ENCODE measurements at regions not wholly inside any gene's neighbourhood (a gene's known extent, or its start where the extent isn't known, plus 50 kb on each side); places are given as distances from the start of the nearest gene placed in this dataset.

- Histone ChIP-seq H3K36me3 (ENCODE audit: insufficient read depth, insufficient read length, low read length) (no peaks in the 10 kb centered on the region), H3K9ac (ENCODE audit: insufficient read length, low read depth) (no peak overlapping the region), H3K4me3 (ENCODE audit: insufficient read length, low read depth) (no peak overlapping the region), H3K4me1 (ENCODE audit: insufficient read depth, insufficient read length) (no peaks in the 10 kb centered on the region), H3K9me3 (ENCODE audit: insufficient read depth, low read length) (no peaks in the 10 kb centered on the region), H3K27me3 (ENCODE audit: insufficient read depth, insufficient read length) (no peaks in the 10 kb centered on the region)
- TF ChIP-seq SUZ12 (IDR thresholded peaks at IDR 0.05; ENCODE audit: extremely low read depth, insufficient read depth, insufficient read length) (no peak), ZNF274 (IDR thresholded peaks at IDR 0.05; ENCODE audit: low read depth, low read length) (no peak), YY1 (IDR thresholded peaks at IDR 0.05; ENCODE audit: insufficient read depth, insufficient read length) (no peak)
- DNase-seq (ENCODE audit: low read depth, low spot score): no peak
Observed at GRCh38 chr15:96807361-96807760, 476.9 kb downstream of the NR2F2 start.

- no peak for DNase-seq (ENCODE audit: low read depth, low spot score)
- Histone ChIP-seq H3K4me1 (ENCODE audit: insufficient read depth, insufficient read length) (no peaks in the 10 kb centered on the region), H3K36me3 (ENCODE audit: insufficient read depth, insufficient read length, low read length) (no peaks in the 10 kb centered on the region), H3K27me3 (ENCODE audit: insufficient read depth, insufficient read length) (no peaks in the 10 kb centered on the region), H3K9me3 (ENCODE audit: insufficient read depth, low read length) (no peaks in the 10 kb centered on the region), H3K9ac (ENCODE audit: insufficient read length, low read depth) (no peak overlapping the region), H3K4me3 (ENCODE audit: insufficient read length, low read depth) (no peak overlapping the region)
- TF ChIP-seq ZNF274 (IDR thresholded peaks at IDR 0.05; ENCODE audit: low read depth, low read length): no peak
- TF ChIP-seq SUZ12 (IDR thresholded peaks at IDR 0.05; ENCODE audit: extremely low read depth, insufficient read depth, insufficient read length): no peak
Observed at GRCh38 chr15:96817900-96818299, 487.4 kb downstream of the NR2F2 start.

DNA sequence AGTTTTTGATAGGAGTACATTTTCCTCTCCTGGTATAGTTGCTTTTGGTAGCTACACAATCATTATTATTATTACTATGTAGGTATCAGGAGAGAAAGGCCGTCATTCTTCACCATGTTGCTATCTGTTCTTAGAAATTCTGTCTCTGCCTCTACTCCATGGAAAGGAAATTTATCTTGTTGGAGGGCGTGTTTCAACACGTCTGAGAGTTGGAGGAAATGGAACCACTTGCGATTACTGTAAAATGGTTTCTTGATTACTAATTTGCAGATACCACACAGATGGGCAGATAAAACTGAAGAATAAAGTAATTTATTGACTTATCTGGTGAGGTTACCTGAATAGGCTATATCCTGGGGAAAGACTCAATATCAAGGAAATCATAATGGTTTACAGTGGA, 488.4 kb downstream of the NR2F2 start:
- Histone ChIP-seq H3K27me3 (ENCODE audit: insufficient read depth, insufficient read length) (no peaks in the 10 kb centered on the region), H3K4me1 (ENCODE audit: insufficient read depth, insufficient read length) (no peaks in the 10 kb centered on the region), H3K4me3 (ENCODE audit: insufficient read length, low read depth) (no peak overlapping the region), H3K9me3 (ENCODE audit: insufficient read depth, low read length) (no peaks in the 10 kb centered on the region), H3K36me3 (ENCODE audit: insufficient read depth, insufficient read length, low read length) (no peaks in the 10 kb centered on the region), H3K9ac (ENCODE audit: insufficient read length, low read depth) (no peak overlapping the region)
- TF ChIP-seq YY1 (IDR thresholded peaks at IDR 0.05; ENCODE audit: insufficient read depth, insufficient read length): no peak
- no peak for TF ChIP-seq SUZ12 (IDR thresholded peaks at IDR 0.05; ENCODE audit: extremely low read depth, insufficient read depth, insufficient read length)
- TF ChIP-seq ZNF274 (IDR thresholded peaks at IDR 0.05; ENCODE audit: low read depth, low read length): no peak
- no peak for DNase-seq (ENCODE audit: low read depth, low spot score)

DNA sequence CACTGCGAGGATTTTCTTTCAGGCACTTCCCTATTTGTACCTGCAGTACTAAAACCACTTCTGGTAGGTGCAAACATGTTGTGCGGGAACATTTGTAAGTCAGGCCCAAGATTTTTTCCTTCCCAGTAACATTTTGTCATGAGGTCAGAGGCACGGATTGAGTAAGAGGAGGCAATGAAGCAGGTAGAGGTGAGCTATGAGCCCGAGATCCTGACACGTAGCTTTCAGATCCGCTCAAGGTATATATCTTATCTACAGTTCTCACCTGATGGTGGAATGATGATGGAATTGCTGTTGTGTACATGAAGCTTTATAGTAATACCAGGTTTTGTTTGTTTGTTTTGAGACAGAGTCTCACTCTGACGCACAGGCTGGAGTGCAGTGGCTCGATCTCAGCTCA, 497.5 kb downstream of the NR2F2 start:
- Histone ChIP-seq H3K4me1 (ENCODE audit: insufficient read depth, insufficient read length) (no peaks in the 10 kb centered on the region), H3K9me3 (ENCODE audit: insufficient read depth, low read length) (no peaks in the 10 kb centered on the region), H3K36me3 (ENCODE audit: insufficient read depth, insufficient read length, low read length) (no peaks in the 10 kb centered on the region), H3K9ac (ENCODE audit: insufficient read length, low read depth) (no peak overlapping the region), H3K27me3 (ENCODE audit: insufficient read depth, insufficient read length) (no peaks in the 10 kb centered on the region), H3K4me3 (ENCODE audit: insufficient read length, low read depth) (no peak overlapping the region)
- TF ChIP-seq SUZ12 (IDR thresholded peaks at IDR 0.05; ENCODE audit: extremely low read depth, insufficient read depth, insufficient read length): no peak
- no peak for TF ChIP-seq ZNF274 (IDR thresholded peaks at IDR 0.05; ENCODE audit: low read depth, low read length)
- no peak for TF ChIP-seq YY1 (IDR thresholded peaks at IDR 0.05; ENCODE audit: insufficient read depth, insufficient read length)
- no peak for DNase-seq (ENCODE audit: low read depth, low spot score)

DNA sequence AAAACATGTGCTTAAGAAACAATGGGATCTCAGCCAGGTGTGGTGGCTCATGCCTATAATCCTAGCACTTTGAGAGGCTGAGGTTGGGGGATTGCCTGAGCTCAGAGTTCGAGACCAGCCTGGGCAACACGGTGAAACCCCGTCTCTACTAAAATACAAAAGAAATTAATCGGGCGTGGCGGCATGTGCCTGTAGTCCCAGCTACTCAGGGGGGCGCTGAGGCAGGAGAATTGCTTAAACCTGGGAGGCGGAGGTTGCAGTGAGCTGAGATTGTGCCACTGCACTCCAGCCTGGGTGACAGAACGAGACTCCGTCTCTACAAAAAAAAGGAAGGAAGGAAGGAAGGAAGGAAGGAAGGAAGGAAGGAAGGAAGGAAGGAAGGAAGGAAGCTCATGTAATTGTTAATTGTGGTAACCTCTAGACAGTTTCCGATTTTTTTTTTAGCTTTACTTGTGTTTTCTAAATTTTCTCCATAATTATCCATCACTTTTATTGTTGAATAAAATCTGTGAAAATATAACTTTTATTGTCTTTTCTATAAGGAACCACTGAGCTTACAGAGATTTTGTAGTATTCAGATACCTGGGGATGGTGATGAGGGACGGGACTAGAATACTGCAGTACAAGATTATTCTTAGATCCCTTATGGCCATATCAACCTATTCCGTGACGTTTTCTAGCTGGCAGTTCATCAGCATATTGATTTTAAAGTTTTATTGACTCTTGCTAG, 506.9 kb downstream of the NR2F2 start:
- no peak overlapping the region for H3K4me3 ChIP-seq (ENCODE audit: insufficient read length, low read depth)
- H3K9me3 ChIP-seq (ENCODE audit: insufficient read depth, low read length): peaks cover 13% of the 10 kb centered on the region
- TF ChIP-seq ZNF274 (IDR thresholded peaks at IDR 0.05; ENCODE audit: low read depth, low read length) (no peak), SUZ12 (IDR thresholded peaks at IDR 0.05; ENCODE audit: extremely low read depth, insufficient read depth, insufficient read length) (no peak), YY1 (IDR thresholded peaks at IDR 0.05; ENCODE audit: insufficient read depth, insufficient read length) (no peak)
- no peak overlapping the region for H3K9ac ChIP-seq (ENCODE audit: insufficient read length, low read depth)
- DNase-seq (ENCODE audit: low read depth, low spot score): no peak
- H3K4me1 ChIP-seq (ENCODE audit: insufficient read depth, insufficient read length): no peaks in the 10 kb centered on the region
- no peaks in the 10 kb centered on the region for H3K36me3 ChIP-seq (ENCODE audit: insufficient read depth, insufficient read length, low read length)
- no peaks in the 10 kb centered on the region for H3K27me3 ChIP-seq (ENCODE audit: insufficient read depth, insufficient read length)

GRCh38 chr15:96838081-96838480, 507.6 kb downstream of the NR2F2 start:
- H3K36me3 ChIP-seq (ENCODE audit: insufficient read depth, insufficient read length, low read length): no peaks in the 10 kb centered on the region
- DNase-seq (ENCODE audit: low read depth, low spot score): no peak
- no peak for TF ChIP-seq SUZ12 (IDR thresholded peaks at IDR 0.05; ENCODE audit: extremely low read depth, insufficient read depth, insufficient read length)
- no peak for TF ChIP-seq YY1 (IDR thresholded peaks at IDR 0.05; ENCODE audit: insufficient read depth, insufficient read length)
- no peak for TF ChIP-seq ZNF274 (IDR thresholded peaks at IDR 0.05; ENCODE audit: low read depth, low read length)
- H3K27me3 ChIP-seq (ENCODE audit: insufficient read depth, insufficient read length): no peaks in the 10 kb centered on the region
- no peak overlapping the region for H3K4me3 ChIP-seq (ENCODE audit: insufficient read length, low read depth)
- no peak overlapping the region for H3K9ac ChIP-seq (ENCODE audit: insufficient read length, low read depth)
- peaks cover 13% of the 10 kb centered on the region for H3K9me3 ChIP-seq (ENCODE audit: insufficient read depth, low read length)
- no peaks in the 10 kb centered on the region for H3K4me1 ChIP-seq (ENCODE audit: insufficient read depth, insufficient read length)

- Histone ChIP-seq H3K9ac (ENCODE audit: insufficient read length, low read depth) (no peak overlapping the region), H3K9me3 (ENCODE audit: insufficient read depth, low read length) (no peaks in the 10 kb centered on the region), H3K36me3 (ENCODE audit: insufficient read depth, insufficient read length, low read length) (no peaks in the 10 kb centered on the region), H3K4me3 (ENCODE audit: insufficient read length, low read depth) (no peak overlapping the region), H3K4me1 (ENCODE audit: insufficient read depth, insufficient read length) (no peaks in the 10 kb centered on the region), H3K27me3 (ENCODE audit: insufficient read depth, insufficient read length) (no peaks in the 10 kb centered on the region)
- TF ChIP-seq ZNF274 (IDR thresholded peaks at IDR 0.05; ENCODE audit: low read depth, low read length) (no peak), YY1 (IDR thresholded peaks at IDR 0.05; ENCODE audit: insufficient read depth, insufficient read length) (no peak), SUZ12 (IDR thresholded peaks at IDR 0.05; ENCODE audit: extremely low read depth, insufficient read depth, insufficient read length) (no peak)
- no peak for DNase-seq (ENCODE audit: low read depth, low spot score)
Observed at GRCh38 chr15:96849271-96849900, 518.9 kb downstream of the NR2F2 start.
